Upper lobe of left lung (tissue), 6 donors: ENCODE measurements at regions not wholly inside any gene's neighbourhood (a gene's known extent, or its start where the extent isn't known, plus 50 kb on each side); places are given as distances from the start of the nearest gene placed in this dataset.
A peak's percentile ranks its signal among the peaks of the same experiment; 100 is the strongest.

Experiments used
- ATAC-seq, 2 donors: fragments of 200-7000 bp; cut with Tn5 transposase; one replicate each; pipeline ENCODE4 v1.9.1; 2022; ENCODE audit warnings: mild to moderate bottlenecking in 2 of 2, moderate library complexity in 2 of 2; ENCODE audit not compliant: low FRiP score in 2 of 2
- DNase-seq, 2 donors: peaks; one replicate each; pipeline ENCODE4 v3.0.0-alpha.2; 2019 to 2020
- H3K27ac ChIP-seq, 4 donors: fragments of 200-600 bp; sonication (generic); one replicate each; pipeline ENCODE4 v1.5.1; 2016 to 2019
- H3K27me3 ChIP-seq, 4 donors: fragments of 200-600 bp; sonication (generic); one replicate each; pipeline ENCODE4 v1.5.1; 2017 to 2019
- H3K36me3 ChIP-seq, 4 donors: fragments of 200-600 bp; sonication (generic); one replicate each; pipeline ENCODE4 v1.5.1; 2016 to 2019
- H3K4me1 ChIP-seq, 4 donors: fragments of 200-600 bp; sonication (generic); one replicate each; pipeline ENCODE4 v1.5.1; 2018 to 2019
- H3K4me3 ChIP-seq, 4 donors: fragments of 200-600 bp; sonication (generic); one replicate each; pipeline ENCODE4 v1.5.1; 2017 to 2019; ENCODE audit warnings: mild to moderate bottlenecking in 2 of 4, moderate library complexity in 1 of 4
- H3K9me3 ChIP-seq, 4 donors: fragments of 200-600 bp; sonication (generic); one replicate each; pipeline ENCODE4 v1.5.1; 2018 to 2019
- CTCF ChIP-seq, 6 experiments: fragments of 450-650 bp in 4 of 6; fragments of 200-600 bp in 2 of 6; sonication (generic) in 2 of 6; IDR thresholded peaks; one replicate each; pipeline ENCODE4 v1.5.1; 2016 to 2019; ENCODE audit warnings: antibody characterized with exemption in 6 of 6
- EP300 ChIP-seq, 4 donors: sonication (generic); formaldehyde crosslinking; IDR thresholded peaks; one replicate each; pipeline ENCODE4 v1.5.1; 2017; ENCODE audit warnings: antibody characterized with exemption in 4 of 4, control low read depth in 2 of 4
- POLR2A ChIP-seq, 4 donors: fragments of 450-650 bp; IDR thresholded peaks; one replicate each; pipeline ENCODE4 v1.5.1; 2016 to 2017; ENCODE audit warnings: antibody characterized with exemption in 4 of 4, mild to moderate bottlenecking in 2 of 4
- POLR2AphosphoS5 ChIP-seq, 2 donors: sonication (generic); formaldehyde crosslinking; IDR thresholded peaks; one replicate each; pipeline ENCODE4 v1.5.1; 2017; ENCODE audit warnings: antibody characterized with exemption in 2 of 2
- WGBS, 2 donors: methylation state at CpG; one replicate each; pipeline ENCODE4 v1.1.5; 2017 to 2018; 5-methylcytosine and 5-hydroxymethylcytosine counted together
- donor health status: DM: no; HTN: no; CAD: no; lungs with moderate emphysema.
- donor health status: DM: no; HTN: yes; CAD: no; lungs with severe emphysema.

GRCh38 chr5:74310997-74311930, 329.3 kb downstream of the ENC1 start:
- WGBS, 2 donors = 87 to 90% methylated on average over 8 of the region's 8 CpGs
- no peak for ATAC-seq
- Histone ChIP-seq H3K4me1 (peaks cover 0 to 3% (median under 1%) of the 10 kb centered on the region in 4 donors), H3K4me3 (no peak overlapping the region), H3K9me3 (no peaks in the 10 kb centered on the region), H3K27me3 (no peaks in the 10 kb centered on the region), H3K27ac (no peak overlapping the region), H3K36me3 (no peaks in the 10 kb centered on the region)
- no peak for DNase-seq
- TF ChIP-seq EP300 (IDR thresholded peaks at IDR 0.05) = no peak
- TF ChIP-seq CTCF (IDR thresholded peaks at IDR 0.05) = no peak
- TF ChIP-seq POLR2AphosphoS5 (IDR thresholded peaks at IDR 0.05) = no peak
- no peak for TF ChIP-seq POLR2A (IDR thresholded peaks at IDR 0.05)

GRCh38 chr5:74310386-74310785, 330.1 kb downstream of the ENC1 start:
- ATAC-seq (no peak), DNase-seq (peak in 1 of 2 donors; percentile 59)
- Histone ChIP-seq H3K4me3 (no peak overlapping the region), H3K27me3 (no peaks in the 10 kb centered on the region), H3K9me3 (no peaks in the 10 kb centered on the region), H3K4me1 (no peaks in the 10 kb centered on the region), H3K27ac (no peak overlapping the region), H3K36me3 (no peaks in the 10 kb centered on the region)
- WGBS, 2 donors = 75 to 77% methylated on average over 3 of the region's 3 CpGs
- no peak for TF ChIP-seq POLR2A (IDR thresholded peaks at IDR 0.05)
- no peak for TF ChIP-seq CTCF (IDR thresholded peaks at IDR 0.05)
- TF ChIP-seq EP300 (IDR thresholded peaks at IDR 0.05) = no peak
- TF ChIP-seq POLR2AphosphoS5 (IDR thresholded peaks at IDR 0.05) = no peak

GRCh38 chr5:74309050-74309449, 331.5 kb downstream of the ENC1 start:
- no peaks in the 10 kb centered on the region for H3K9me3 ChIP-seq
- H3K4me3 ChIP-seq = no peak overlapping the region
- ATAC-seq = no peak
- H3K4me1 ChIP-seq = no peaks in the 10 kb centered on the region
- TF ChIP-seq CTCF (IDR thresholded peaks at IDR 0.05) (no peak), EP300 (IDR thresholded peaks at IDR 0.05) (no peak), POLR2A (IDR thresholded peaks at IDR 0.05) (no peak)
- H3K27me3 ChIP-seq = no peaks in the 10 kb centered on the region
- H3K36me3 ChIP-seq = no peaks in the 10 kb centered on the region
- no peak overlapping the region for H3K27ac ChIP-seq
- DNase-seq = no peak

- H3K4me1 ChIP-seq = no peaks in the 10 kb centered on the region
- H3K9me3 ChIP-seq = no peaks in the 10 kb centered on the region
- H3K27ac ChIP-seq = no peak overlapping the region
- ATAC-seq (no peak), DNase-seq (no peak)
- WGBS, 2 donors = 74 to 88% methylated on average over 2 of the region's 2 CpGs
- no peaks in the 10 kb centered on the region for H3K27me3 ChIP-seq
- TF ChIP-seq POLR2AphosphoS5 (IDR thresholded peaks at IDR 0.05) (no peak), POLR2A (IDR thresholded peaks at IDR 0.05) (no peak), CTCF (IDR thresholded peaks at IDR 0.05) (no peak), EP300 (IDR thresholded peaks at IDR 0.05) (no peak)
- H3K36me3 ChIP-seq = no peaks in the 10 kb centered on the region
- no peak overlapping the region for H3K4me3 ChIP-seq
Observed at GRCh38 chr5:74306845-74307244, 333.7 kb downstream of the ENC1 start.

GRCh38 chr5:74304536-74304935, 336.0 kb downstream of the ENC1 start:
- DNase-seq (no peak), ATAC-seq (no peak)
- Histone ChIP-seq H3K36me3 (no peaks in the 10 kb centered on the region), H3K27me3 (no peaks in the 10 kb centered on the region), H3K4me3 (no peak overlapping the region), H3K4me1 (no peaks in the 10 kb centered on the region), H3K9me3 (no peaks in the 10 kb centered on the region), H3K27ac (no peak overlapping the region)
- no peak for TF ChIP-seq POLR2A (IDR thresholded peaks at IDR 0.05)
- TF ChIP-seq EP300 (IDR thresholded peaks at IDR 0.05) = no peak
- TF ChIP-seq POLR2AphosphoS5 (IDR thresholded peaks at IDR 0.05) = no peak
- no peak for TF ChIP-seq CTCF (IDR thresholded peaks at IDR 0.05)
- WGBS, 2 donors = 92 to 100% methylated on average over 1 of the region's 1 CpG
